Astrocyte of the hippocampus (primary cell): ENCODE measurements at regions not wholly inside any gene's neighbourhood (a gene's known extent, or its start where the extent isn't known, plus 50 kb on each side); places are given as distances from the start of the nearest gene placed in this dataset.

ENCODE experiments used
- DNase-seq: peaks from one replicate; pipeline ENCODE4 v3.0.0; 2011; ENCODE audit warnings: low read depth, low spot score

- DNase-seq = no peak
Observed at GRCh38 chr20:7080472-7080871, 313.0 kb downstream of the BMP2 start.

GRCh38 chr20:7085467-7085866, 318.0 kb downstream of the BMP2 start:
- peak; percentile 1 for DNase-seq

DNA sequence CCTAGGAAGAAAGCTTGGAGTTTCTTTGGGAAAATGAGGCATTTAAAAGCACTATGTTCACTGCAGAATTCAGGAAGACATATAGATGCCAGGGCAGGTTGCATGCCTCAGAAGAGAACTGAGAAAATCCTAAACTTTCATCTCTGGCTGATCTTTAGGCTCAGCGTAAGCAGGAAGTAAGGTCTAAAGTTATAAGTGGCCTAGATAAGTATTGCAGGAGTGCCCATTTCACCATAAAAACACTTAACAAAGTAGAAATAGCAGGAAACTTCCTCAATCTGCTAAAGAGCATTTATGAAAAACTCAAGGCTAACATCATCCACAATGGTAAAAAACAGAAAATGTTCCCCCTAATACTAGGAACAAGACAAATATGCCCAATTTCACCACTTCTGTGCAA, 320.3 kb downstream of the BMP2 start:
- DNase-seq = no peak

- DNase-seq = no peak
Observed at GRCh38 chr20:7090001-7090400, 322.5 kb downstream of the BMP2 start.

DNA sequence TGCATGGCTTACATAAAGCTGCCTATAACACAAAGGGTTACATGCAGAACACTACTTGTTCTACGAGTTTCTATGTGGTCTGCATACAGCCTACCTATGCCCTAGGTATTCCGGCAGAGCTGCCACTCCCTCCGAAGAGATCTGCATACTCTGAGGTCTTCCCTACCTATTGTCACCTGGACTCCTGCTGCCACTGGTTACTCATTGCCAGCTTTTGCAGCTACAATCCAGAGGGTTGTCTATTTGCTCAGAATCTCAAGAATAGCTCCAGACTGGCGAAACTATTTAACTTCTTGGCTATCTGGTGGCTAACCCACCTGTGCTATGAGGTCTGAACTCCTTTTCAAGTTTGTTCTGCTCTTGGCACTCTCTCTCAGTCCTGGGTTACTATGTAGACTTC, 323.3 kb downstream of the BMP2 start:
- no peak for DNase-seq

- DNase-seq = no peak
Observed at GRCh38 chr20:7091655-7092054, 324.2 kb downstream of the BMP2 start.

DNA sequence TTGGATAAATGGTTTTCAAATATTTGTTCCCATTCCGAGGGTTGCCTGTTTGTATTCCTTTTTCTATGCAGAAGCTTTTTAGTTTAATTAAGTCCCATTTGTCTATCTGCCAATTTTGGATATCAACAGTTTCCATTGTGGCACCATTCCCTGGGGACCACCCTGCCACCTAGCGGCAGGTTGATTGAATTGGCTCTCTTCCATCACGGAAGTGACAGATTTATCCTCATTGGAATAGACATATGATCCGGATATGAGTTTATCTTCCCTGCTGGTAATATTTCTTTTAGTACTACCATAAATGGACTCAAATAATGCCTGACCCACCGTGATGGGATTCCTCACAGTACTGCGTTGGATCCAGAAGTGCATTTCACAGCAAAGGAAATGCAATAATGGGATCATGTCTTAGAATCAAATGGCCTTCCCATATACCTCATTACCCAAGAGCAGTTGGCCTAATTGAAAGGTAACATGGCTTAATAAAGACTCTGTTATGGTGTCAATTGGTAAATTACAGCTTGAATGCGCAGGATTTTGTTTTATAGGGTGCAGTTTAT, 327.0 kb downstream of the BMP2 start:
- DNase-seq = peak; percentile 20

DNA sequence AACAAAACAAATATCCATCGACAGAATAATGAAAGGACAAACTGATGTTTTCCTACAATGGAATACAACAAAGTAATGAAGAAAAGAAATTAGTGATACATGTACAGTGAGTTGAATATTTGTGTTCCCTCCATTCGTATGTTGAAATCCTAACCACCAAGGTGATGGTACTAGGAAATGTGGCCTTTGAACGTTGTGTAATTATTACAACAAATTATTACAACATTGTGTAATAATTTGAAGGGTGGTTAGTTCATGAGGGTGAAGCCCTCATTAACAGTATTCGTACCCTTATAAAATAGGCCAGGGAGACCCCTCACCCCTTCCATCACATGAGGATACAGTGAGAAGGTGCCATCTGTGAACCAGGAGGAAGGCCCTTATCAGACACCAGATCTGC, 339.4 kb downstream of the BMP2 start:
- DNase-seq = no peak

DNA sequence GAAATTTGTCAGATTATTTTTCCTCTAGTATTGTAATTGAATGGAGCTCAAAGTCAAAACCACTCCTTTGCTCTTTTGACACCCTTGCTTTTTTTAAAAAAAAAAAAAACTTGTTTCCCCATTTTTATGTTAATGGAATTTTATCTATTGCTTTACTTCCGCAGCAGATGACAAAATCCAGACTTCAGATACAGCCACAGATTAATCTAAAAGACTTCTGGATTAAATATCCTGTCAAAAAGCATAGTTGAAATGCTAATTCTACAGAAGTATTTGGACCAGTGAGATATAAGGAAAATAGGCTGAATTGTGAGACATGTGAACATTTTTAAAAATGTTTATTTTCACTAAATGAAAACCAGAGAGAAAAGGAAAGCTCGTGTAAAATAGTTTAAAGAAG, 341.4 kb downstream of the BMP2 start:
- DNase-seq = no peak

GRCh38 chr20:7113577-7114466, 346.3 kb downstream of the BMP2 start:
- peak; percentile 33 for DNase-seq

DNA sequence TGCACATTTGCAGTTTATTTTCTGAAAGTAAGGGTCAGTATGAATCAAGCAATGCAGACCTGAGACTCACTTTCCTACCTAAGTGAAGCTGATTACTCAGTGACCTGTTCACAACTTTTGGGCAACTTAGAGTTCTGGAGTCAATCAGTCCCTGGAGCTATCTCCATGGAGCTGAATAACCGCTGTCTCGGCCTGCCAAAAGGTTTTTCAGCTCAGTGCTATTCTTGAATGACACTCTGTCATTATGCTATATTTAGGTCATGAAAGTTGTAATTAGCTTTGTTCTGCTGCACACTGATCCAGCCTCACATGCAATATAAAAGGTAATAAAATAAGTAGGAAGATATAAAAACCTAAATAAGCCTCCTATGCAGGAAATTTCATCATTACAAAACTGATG, 356.0 kb downstream of the BMP2 start:
- DNase-seq = no peak

GRCh38 chr20:7124120-7124519, 356.6 kb downstream of the BMP2 start:
- DNase-seq = no peak

DNA sequence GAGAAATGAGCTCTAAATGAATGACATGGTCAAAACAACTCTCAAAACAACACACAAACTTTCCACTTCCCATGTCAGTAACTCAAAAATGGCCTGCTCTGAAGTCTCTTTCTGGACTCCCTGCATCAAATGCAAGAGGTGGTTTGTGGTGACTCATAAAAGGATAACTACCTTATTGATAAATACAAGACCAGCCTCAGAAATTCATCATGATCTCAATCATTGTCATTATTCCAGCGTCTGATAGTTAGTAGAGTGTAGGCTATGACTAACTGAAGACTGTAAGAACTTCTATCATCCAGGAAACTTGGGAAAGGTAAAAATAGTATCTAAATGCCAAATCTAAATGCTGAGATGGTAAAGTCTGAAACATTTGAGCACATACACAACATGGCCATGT, 369.4 kb downstream of the BMP2 start:
- DNase-seq = no peak

DNA sequence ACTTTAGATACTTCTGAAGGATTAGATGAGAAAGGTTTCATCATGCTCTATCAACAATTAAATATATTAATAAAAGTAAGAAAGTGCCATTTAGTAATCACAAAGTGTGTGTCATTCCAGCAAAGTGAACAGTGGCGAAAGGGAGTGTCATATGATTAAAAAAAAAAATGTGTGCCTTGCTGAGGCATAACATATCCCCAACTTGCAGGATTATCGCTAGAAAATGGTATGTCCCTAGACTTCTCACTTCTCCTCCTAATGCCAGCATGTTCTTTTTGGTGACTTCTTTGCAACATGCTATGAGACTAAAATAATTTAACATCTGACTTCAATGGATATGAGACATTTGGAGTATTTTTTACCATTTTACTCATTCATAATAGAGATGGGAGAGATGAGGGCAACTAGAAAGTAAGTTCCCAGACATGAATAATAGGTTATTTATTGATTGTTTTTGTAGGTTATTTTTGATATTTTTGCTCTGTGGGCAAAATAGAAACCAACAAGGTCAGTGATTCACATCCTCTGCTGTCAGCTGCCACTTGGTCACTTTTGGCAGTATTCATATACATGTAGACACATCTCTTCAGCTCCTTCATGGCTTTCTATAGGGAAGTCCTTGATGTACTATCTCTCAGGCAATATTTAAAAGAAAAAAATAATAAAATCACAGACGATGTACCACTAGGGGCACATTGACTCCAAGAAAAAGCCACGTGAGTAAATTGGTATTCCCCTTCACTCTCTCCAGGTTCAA, 370.1 kb downstream of the BMP2 start:
- no peak for DNase-seq

DNA sequence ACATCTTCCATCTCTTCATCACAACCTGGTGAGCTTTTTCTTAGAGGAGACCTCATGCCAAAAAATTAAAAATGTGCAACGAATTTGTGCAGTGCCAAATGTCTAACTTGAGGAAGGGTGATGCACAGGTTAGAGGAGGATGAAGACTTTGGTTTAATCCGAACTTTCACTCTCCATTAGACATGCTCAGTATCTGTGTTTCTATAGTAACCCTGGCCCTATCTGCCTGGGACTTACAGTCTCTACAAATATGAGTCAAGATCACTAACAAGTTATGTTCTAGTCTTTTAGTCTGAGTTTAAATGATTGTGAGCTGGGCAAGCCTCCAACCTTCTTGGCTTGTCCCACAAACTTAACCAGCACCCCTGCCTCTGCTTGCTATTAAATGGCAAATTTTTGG, 377.0 kb downstream of the BMP2 start:
- DNase-seq = no peak

DNA sequence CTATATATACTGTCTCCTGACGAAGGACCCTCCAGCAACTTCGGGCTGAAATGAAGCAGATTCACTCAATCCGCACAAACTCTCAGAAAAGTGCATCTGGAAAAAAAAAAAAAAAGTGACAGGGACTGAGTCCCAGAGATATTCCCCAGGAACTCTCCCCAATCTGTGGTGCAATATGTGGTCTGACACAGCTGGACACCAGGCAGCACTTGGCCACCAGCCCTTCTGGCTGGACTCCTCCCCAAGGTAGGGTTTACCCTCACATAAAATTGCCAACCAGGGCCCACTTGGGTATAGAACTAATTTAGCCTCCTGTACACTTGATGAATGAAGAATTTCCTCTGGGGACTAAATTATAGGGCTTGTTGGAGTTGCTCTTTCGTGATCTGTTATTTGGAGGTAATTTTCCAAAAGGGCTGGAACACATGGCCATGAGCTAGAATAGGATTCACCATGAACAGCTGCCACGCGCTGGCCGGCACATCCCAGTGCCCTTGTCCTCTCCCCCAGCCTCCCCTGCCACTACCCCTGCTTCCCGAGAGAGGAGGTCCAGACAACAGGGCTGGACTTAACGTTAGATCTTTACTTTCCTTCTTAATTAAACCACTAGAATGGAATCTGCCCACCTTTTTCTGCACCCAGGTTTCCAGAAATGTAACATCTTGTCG, 379.2 kb downstream of the BMP2 start:
- no peak for DNase-seq

DNA sequence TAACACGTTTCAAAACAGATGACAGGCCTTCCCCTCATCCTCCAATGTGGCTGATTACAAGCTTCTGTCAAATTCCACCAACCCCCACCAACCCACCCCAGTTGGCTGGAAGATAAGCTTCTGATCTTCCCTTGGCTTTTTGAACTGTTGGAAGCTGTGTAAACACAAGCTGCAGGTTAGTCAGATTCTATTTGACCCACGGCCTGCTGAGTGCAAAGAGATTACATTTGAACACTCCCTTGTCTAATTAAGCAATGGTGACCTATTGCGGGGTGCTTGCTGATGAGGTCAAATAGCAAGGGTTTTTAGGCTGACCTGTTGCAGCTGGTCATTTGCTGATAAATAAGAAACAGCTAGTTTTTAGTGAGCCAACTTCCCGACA, 379.7 kb downstream of the BMP2 start:
- no peak for DNase-seq

GRCh38 chr20:7151676-7152470, 384.4 kb downstream of the BMP2 start:
- DNase-seq = no peak

GRCh38 chr20:7155282-7155681, 387.8 kb downstream of the BMP2 start:
- DNase-seq = no peak

- DNase-seq = no peak
Observed at GRCh38 chr20:7155794-7156193, 388.3 kb downstream of the BMP2 start.

DNA sequence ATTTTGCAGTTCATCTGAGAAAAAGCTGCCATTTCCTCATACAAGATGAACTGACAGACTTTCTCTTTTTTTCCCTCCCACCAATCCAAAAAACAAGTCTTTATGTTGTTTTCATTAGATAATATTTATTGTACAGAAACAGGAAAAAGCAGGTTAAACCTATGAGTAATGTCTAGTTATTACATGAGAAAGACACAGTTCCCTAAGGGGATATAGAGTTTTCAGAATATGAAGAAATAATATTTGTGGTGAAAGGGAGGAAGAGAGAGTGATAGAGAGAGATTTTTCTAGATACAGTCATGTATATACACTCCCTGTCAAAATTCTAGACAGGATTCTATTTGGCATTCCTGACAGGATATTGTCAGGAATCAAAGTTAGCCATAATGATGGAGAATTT, 392.4 kb downstream of the BMP2 start:
- no peak for DNase-seq
